ENCODE measurements at regions not wholly inside any gene's neighbourhood (a gene's known extent, or its start where the extent isn't known, plus 50 kb on each side); places are given as distances from the start of the nearest gene placed in this dataset.

GRCh38 chr7:96589038-96589437, 120.6 kb downstream of the SEM1 start:
- TF ChIP-seq SP1 (CRISPR knock-in tag; conservative IDR thresholded peaks at IDR 0.05), result no peak
- TF ChIP-seq USF1 (CRISPR knock-in tag; IDR thresholded peaks at IDR 0.05), result no peak
- no peak for TF ChIP-seq STAT6 (CRISPR knock-in tag; conservative IDR thresholded peaks at IDR 0.05; ENCODE audit: low read depth)
- no peak for TF ChIP-seq RELA (CRISPR knock-in tag; IDR thresholded peaks at IDR 0.05; ENCODE audit: borderline replicate concordance)
- no peak for TF ChIP-seq ZBTB21 (CRISPR knock-in tag; IDR thresholded peaks at IDR 0.05; ENCODE audit: borderline replicate concordance)
